ENCODE measurements at regions not wholly inside any gene's neighbourhood (a gene's known extent, or its start where the extent isn't known, plus 50 kb on each side); places are given as distances from the start of the nearest gene placed in this dataset.

- TF ChIP-seq CTCF (IDR thresholded peaks at IDR 0.05; ENCODE audit: low read depth, low read length, missing input control) (no peak), EGR1 (IDR thresholded peaks at IDR 0.05; ENCODE audit: low read depth in 2 of 2) (no peak), REST (IDR thresholded peaks at IDR 0.05) (no peak), SP1 (IDR thresholded peaks at IDR 0.05) (no peak), HNF4G (IDR thresholded peaks at IDR 0.05) (no peak), MAX (IDR thresholded peaks at IDR 0.05) (no peak), JUND (IDR thresholded peaks at IDR 0.05) (no peak), TAF1 (conservative IDR thresholded peaks at IDR 0.05) (no peak), RAD21 (IDR thresholded peaks at IDR 0.05) (no peak)
Observed at GRCh38 chr7:22876986-22877729, 54.5 kb upstream of the TOMM7 start.

Measured in liver (tissue), 3 donors.